Stimulated activated CD4-positive, alpha-beta T cell treated with anti-CD3 and anti-CD28 coated beads, TNF-alpha, amount 100 ng/mL, for 1 hour (primary cell): ENCODE measurements at regions not wholly inside any gene's neighbourhood (a gene's known extent, or its start where the extent isn't known, plus 50 kb on each side); places are given as distances from the start of the nearest gene placed in this dataset.
"Not testable (repeated sequence)": the region's sequence is repeated elsewhere in the genome, so short reads cannot be mapped to it uniquely, and the experiment has no call there.

Source experiments
- DNase-seq, 3 donors: peaks; one replicate each; pipeline ENCODE4 v3.0.0-alpha.2; 2020; ENCODE audit warnings: low read depth in 3 of 3, low spot score in 1 of 3

DNA sequence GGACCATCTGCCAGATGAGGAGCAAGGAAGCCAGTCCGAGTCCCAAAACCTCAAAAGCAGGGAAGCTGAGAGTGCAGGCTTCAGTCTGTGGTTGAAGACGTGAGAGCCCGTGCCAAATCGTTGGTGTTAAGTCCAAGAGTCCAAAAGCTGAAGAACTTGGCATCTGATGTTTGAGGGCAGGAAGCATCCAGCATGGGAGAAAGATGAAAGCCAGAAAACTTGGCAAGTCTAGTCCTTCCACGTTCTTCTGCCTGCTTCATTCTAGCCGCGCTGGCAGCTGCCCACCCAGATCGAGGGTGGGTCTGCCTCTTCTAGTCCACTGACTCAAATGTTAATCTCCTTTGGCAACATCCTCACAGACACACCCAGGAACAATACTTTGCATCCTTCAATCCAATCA lies 293.8 kb downstream of the RDH14 start:
- DNase-seq: not testable (repeated sequence)

DNA sequence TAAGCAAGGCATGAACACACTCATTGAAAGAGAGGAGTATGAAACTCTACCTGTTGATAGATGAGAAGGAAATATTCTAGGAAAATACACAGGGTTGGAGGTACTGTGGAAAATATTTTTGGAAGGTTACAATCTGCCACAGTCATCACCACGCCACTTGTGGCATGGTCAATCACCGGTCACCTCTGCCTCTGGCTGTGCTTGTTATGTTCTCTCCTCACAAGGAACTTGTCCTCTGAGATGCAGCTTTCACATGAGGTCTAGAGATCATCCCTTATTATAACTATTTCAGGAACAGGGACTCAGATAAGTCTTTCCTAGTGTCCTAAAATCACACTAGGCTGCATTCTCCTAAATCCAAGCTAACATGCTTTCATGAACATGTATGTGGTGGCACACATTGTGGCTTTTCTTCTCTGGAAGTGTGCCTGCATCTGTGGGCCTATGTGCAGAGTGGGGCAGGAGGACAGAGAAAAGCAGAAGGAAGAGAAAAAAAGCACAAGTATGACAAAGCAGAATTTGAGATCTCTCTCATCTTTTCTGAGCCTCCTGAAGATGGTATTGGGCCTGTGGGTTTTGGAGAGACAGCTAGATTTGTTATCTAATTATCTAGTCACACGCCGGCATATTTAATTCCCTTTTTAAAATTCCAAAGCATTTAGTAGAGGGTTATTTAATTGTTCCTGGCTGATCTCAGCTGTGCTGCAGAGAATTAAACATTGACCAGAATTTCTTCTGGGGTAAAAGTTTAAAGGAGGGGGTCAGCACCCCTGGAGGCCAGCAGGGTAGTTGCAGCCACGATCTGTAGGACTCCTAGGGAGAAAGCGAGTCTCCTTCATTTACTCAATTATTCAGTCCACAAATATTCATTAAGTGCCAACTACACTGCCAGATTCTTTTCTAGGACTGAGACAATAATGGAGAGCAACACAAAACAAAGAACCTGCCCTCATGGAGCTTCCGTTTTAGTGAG lies 294.6 kb downstream of the RDH14 start:
- DNase-seq: no peak

DNA sequence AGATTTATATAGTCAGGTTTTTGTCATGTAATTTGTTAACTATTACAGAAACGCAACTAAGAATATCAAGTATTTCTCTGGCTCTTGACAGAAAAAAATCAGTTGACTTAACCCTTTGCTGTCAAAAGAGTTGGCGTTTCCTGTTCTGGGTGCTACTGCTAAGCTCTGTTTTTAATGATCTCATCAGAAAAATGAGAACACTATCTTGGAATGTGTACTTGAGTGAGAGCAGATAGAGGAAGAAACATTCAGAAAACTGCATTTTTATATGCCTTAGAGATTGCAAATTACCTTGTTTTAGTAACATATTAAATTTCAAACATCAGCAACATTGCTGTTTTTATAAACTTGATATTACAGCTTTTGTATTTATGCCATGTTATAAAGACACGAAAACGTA lies 297.9 kb downstream of the RDH14 start:
- no peak for DNase-seq

DNA sequence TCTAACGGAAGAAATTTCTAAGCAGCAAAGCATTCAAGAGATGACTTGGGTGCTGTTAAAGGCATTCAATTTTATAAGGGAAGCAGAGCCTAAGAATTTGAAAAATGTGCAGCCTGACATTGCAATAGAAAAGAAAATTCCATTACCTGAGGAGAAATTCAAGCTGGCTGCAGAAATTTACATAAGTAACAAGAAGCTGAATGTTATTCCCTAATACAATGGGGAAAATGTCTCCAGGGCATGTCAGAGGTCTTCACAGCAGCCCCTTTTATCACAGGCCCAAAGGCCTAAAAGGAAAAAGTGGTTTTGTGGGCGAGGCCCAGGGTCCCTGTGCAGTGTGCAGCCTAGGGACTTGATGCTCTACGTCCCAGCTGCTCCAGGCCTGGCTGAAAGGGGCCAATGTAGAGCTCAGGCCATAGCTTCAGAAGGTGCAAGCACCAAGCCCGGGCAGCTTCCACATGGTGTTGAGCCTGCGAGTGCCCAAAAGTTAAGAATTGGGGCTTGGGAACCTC lies 306.7 kb downstream of the RDH14 start:
- no peak for DNase-seq

DNA sequence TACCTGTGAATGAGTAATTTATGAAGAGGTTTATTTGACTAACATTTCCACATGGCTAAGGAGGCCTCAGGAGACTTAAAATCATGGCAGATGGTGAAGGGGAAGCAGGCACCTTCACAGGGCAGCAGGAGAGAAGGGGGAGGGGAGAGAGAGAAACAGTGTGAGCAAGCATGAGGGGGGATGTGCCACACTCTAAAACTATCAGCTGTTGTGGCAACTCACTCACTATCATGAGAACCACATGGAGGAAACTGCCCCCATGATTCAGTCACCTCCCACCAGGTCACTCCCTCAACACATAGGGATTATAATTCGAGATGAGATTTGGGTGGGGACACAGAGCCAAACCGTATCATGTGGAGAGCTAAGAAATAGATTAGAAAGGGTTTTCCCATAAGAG lies 309.0 kb downstream of the RDH14 start:
- DNase-seq: no peak

DNA sequence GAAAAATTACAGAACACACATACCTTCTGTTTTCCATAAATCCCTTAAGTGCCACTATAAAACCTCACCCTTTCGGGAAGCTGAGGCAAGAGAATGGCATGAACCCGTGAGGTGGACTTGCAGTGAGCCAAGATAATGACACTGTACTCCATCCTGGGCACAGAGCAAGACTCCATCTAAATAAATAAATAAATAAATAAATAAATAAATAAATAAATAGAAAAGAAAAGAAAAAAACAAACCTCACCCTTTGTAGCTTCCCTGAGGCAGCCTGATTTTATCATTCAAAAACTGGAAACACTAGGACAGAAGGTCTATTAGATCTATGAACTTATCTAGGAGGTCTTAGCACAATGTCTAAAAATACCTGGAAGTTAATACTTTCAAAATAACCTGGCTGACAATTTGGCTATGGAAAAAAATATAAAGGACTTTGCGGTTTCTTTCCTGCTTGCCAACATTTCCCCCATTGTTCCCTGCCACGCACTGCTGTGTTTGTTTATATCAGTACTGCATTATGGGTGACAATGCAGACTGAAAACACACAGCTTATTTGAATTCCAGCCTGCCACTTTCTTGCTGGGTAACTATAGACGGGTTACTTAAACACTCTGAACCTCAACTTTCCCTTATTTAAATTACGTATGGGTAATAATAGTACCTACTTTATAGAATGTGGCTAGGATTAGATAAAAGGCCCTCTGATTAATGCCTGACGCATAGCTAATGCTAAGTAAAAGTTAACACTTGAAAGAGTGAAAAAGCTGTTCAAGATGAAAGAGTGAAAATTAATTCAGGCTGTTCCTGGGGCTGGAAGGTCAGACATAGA lies 313.0 kb downstream of the RDH14 start:
- DNase-seq: no peak

DNA sequence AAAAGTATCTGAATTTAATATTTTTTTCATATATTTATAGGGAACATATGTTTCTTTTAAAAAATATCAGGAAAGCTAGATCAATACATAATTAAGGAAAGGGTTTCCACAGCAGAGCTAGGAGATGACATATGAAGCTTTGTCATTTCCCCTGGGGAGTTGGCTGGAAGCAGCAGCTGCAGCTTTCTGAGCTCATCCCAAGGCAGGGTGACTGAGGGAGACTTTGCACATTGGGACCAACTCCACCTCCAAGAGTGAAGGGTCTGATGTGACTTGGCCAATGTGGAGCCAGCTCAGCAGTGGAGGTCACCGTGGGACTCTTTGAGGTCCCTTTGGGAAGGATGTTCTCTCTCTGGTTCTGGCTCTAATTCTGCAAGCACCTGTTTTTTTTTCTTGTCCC lies 315.1 kb downstream of the RDH14 start:
- DNase-seq: no peak

DNA sequence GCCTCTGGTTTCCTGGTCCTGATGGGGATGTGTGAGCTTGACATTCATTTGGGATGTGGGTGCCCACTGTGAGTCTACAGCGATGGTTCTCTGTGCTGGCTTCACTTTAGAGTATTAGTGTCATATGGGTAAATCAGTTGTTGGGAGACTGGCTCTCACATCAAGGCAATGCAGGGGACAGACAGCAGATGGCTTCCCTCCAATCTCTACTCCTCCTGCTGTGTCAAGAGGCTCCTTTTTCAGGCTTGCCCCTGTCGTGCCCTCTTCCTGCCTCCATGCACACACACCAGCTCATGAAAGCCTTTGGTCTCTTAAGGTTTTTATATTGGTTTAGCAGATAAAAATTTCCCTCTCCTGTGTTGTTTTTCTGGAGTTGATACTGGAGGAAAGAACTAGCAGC lies 315.6 kb downstream of the RDH14 start:
- DNase-seq: no peak

DNA sequence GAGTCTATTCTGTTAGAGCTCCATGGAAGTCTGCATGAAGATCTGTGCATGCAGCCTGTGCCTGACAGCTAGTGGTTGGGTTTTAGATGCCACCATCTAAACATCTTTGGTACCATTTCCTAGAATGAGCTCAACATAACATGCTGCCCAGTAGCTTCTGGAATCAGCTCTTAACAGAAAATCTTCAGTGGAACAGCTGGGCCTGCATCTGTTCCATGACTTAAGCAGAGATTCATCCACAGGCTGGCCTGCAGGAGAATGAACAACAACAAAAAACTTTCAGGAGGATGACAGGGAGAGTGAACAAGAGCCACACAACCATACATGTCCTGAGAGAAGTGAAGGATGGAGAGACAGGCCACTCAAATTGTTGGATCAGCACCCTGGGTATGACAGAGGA lies 316.6 kb downstream of the RDH14 start:
- DNase-seq: no peak

DNA sequence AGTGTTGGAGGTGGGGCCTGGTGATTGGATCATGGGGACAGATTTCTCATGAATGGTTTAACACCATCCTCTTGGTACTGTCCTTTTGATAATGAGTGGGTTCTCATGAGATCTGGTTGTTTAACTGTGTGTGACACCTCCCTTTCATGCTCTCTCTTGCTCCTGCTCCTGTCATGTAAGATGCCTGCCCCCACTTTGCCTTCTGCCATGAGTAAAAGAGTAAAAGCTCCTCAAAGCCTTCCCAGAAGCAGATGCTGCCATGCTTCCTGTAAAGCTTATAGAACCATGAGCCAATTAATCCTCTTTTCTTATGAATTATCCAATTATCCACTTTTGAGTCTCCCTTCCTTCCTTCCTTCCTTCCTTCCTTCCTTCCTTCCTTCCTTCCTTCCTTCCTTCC lies 317.7 kb downstream of the RDH14 start:
- no peak for DNase-seq

DNA sequence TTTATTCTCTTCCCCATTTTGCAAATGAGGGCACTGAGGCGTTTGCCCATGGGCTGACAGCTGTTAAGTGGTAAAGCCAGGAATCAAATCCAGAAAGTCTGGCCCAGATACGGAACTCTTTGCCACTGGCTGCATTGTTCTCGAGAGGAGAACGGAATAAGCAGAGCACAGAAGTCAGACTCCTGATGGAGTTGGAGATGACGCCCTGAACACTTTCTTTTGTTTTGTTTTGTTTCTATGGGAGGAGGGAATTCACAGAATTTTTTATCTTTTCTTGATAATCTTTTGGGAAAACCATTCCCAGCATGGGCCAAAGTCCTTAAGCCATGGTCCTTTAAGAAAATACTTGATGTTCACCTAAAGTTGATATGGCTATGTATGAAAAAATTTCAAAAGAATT lies 322.2 kb downstream of the RDH14 start:
- DNase-seq: no peak

DNA sequence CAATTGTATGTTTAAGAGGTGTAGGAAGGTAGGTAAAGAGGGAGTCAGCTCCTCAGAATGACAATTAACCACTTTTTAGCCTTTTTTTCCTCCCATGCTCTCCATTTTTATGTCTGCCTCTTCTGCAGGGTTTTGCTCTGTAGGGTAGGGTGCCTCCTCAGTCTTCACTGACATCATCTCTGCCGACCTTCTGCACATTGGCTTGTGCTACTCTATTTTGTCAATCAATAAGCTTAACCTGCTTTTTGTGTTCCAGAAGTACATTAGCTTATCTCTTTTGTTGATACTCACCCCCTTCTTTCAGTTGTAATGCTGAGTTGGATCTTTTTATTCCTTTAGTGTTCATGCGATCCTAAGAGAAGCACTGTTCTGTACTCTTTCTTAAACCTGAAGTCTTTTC lies 323.2 kb downstream of the RDH14 start:
- no peak for DNase-seq

DNA sequence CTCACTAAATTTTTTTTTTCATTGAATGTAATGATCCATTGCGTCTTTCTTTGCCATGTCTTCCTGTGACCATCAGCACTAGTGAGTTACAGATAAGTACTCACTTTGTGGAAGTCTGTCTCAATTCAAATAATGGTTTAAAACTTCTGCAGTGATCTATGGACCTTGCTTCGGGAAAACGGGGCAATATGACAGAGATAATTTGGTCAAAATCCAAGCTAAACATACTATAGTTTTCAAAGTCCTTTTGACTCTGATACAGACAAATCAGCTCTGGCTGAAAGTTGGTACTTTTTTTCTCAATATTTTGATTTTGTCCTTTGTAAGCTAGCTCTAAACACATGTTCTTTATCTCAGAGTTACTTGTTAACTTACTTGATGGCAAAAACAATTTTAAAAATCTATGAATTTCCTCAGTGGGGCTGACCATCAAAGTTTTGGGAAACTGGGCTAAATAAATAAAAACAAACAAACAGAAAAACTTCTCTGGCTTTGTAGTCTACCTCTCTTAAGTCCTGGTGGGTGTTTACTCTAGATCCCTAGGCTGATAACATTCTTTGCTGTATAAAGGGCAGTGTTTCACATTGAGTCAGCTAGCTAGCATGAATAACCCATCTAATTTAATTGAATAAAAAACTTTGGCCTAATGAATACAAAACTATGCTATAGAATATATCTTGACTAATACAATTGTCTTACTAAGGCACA lies 327.6 kb downstream of the RDH14 start:
- no peak for DNase-seq

DNA sequence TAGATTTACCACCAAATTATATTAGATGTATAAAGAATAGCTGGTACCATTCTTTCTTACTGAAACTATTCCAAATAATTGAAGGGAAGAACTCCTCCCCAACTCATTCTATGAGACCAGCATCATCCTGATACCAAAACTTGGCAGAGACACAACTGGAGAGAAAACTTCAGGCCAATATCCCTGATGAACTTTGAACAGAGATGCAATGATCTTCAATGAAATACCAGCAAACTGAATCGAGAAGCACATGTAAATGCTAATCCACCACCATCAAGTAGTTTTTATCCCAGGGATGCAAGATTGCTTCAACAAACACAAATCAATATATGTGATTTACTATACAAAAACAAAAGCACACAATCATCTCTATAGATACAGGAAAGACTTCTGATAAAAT lies 329.8 kb downstream of the RDH14 start:
- DNase-seq: no peak

DNA sequence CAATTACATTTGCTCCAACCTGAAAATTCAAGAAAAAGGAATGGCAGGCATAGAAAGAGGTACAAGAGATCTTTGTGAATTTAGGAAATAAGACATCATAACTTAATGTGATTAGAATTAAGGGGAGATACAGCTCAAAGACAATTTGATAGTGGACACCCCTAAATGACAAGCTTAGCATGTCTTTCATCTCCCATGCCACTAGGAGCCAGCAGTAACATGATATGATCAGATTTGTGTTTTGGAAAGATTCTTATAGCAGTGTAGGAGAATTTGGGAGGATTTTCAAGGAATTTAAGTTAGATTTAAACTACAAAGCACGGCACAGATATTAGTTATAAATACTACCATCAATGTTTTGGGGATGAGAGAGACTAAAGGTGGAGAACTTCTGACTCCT lies 340.8 kb downstream of the RDH14 start:
- DNase-seq: no peak

DNA sequence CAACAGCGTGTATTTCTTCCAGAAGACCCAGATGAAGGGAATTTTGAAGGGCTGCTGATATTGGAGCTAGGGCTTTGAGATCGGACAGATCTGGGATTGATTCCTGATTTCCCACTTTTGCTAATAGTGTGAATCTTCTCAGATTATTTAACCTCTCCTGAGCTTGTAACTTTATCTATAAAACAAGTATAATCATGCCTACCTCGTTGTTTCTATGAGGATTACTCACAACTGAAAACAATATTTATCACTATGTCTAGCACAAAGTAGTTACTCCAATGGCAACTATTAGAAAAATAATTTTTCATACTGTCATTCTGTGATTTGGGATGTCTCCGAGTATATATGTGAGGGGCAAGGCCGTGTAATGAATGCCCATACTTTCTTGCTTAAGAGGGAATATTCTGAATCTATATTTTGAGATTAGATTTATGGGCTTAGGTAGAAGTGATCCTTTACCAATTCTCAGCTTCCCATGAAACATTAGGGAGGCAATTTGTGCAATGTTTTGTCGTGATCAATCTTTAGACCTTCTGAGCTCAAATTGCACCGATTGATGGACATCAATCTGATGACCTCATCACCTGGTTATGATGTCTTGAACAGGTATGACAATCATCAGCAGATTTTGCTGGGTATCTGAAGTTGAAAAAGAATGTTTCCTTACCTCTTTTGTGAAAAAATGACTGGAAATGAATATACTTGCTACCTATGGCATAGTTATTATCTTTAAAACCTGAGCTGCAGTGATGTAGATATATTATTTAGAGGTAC lies 339.9 kb downstream of the KCNS3 start:
- no peak for DNase-seq

DNA sequence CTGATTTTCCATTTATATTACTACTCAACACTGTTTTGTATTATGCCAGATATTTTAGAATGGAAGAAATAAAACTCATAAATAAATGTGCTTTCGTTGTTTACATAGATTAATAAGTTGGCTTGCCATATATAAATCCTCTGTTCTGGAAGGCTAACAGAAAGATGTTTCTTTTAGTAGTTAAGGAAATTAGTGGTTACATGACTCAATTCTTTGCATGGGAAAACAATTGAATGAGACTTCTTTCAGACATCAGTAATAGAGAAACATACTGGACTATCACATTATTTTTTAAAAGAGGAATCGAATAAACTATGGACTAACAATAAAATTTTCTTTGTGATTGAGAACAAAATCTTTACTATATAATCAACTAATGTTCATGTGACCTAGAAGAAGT lies 336.5 kb downstream of the KCNS3 start:
- no peak for DNase-seq

DNA sequence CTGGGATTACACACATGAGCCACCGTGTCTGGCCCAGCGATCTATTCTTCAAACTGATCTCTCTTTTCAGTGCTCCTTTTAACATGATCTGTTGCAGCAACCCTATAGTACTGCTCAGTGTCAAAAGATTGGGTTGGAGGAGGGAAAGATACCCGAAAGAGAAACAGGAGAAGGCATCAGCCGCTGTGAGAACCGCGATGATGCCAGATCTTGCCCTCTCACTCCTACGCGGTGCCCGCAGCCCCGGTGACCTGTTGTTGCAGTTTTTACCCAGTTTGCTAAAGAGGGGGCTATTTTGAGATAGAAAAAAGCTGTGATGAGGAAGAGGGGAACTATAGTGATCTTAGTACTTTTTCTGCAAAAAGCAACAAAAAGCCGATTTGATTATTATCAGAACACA lies 335.5 kb downstream of the KCNS3 start:
- no peak for DNase-seq

DNA sequence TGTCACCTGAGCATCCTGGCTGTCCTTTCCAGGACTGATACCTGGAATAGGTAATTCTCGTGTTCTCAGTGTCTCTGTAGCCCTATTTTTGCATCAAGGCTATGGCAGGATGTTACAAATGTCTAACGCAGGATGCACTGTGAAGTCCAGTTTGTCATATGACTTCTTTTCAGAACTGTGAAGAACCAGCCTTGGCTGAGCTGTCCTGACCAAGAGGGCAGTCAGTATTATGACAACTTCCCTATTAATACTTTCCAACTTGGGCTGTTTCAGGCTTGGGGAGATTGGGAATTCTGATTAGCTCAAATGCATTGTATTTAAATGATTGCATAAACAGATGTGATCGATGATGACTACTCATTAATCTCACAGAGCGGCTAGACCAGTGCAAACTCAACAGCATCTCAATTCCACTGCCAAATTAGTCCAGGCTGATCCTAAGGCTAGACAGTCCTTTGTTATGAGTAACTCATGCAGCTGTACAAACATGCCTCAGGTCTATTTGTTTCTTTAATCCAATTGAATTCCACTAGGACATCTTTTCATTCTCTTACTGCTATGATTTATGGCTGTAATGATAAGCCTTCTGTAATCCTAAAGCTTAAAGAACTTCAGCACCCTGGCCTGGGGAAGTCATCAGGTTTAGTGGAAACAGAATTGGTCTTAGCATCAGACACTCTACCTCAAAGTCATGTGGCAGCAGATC lies 331.6 kb downstream of the KCNS3 start:
- no peak for DNase-seq

DNA sequence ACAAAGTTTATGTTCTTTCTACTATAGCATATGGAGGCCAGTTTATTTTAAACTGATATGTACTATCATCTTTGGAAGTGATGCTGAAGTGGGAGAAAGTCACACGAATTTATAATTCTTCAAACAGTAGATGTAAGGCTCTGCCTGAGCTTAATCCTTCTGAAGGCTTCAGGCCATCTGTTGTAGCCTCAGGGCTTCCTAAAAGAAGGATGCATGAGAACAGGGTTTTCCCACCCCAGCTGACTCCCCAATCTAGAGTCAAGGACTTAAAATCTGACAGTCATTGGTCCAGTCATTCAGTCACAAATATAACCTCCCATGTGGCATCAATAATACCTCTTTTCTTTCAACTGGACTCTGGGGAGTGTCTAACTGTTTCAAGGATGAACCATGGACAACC lies 330.5 kb downstream of the KCNS3 start:
- no peak for DNase-seq
